CD8-positive, alpha-beta memory T cell (primary cell): ENCODE measurements at regions not wholly inside any gene's neighbourhood (a gene's known extent, or its start where the extent isn't known, plus 50 kb on each side); places are given as distances from the start of the nearest gene placed in this dataset.

Experiments
- CTCF ChIA-PET: fragments of 350-600 bp; sonication (Branson Sonifier 250); formaldehyde crosslinking; loops from one replicate; lab custom pipeline; 2021; ENCODE audit warnings: antibody characterized with exemption; lab: Charles Lee
- POLR2A ChIA-PET: fragments of 350-600 bp; sonication (Branson Sonifier 250); formaldehyde crosslinking; loops from one replicate; lab custom pipeline; 2021; ENCODE audit warnings: antibody characterized with exemption; lab: Charles Lee
- DNase-seq, 5 donors: peaks; one replicate each; pipeline versions ENCODE4 v3.0.0 to v3.0.0-alpha.2; 2020 to 2022; ENCODE audit warnings: mixed read lengths in 1 of 5
- H3K27ac ChIP-seq: one replicate; pipeline ENCODE4 v1.7.0; 2013; ENCODE audit warnings: low read depth, mild to moderate bottlenecking, low read length, moderate library complexity
- H3K27me3 ChIP-seq: 2 replicates; pipeline ENCODE4 v1.7.0; 2013; ENCODE audit warnings: low read length, mild to moderate bottlenecking; ENCODE audit not compliant: insufficient read depth, poor library complexity, severe bottlenecking
- H3K36me3 ChIP-seq: 2 replicates; pipeline ENCODE4 v1.7.0; 2013; ENCODE audit warnings: mild to moderate bottlenecking, low read length, moderate library complexity; ENCODE audit not compliant: insufficient read depth
- H3K4me1 ChIP-seq: 2 replicates; pipeline ENCODE4 v1.7.0; 2013; ENCODE audit warnings: mild to moderate bottlenecking, low read length, moderate library complexity; ENCODE audit not compliant: insufficient read depth
- H3K4me3 ChIP-seq: 2 replicates; pipeline ENCODE4 v1.7.0; 2013; ENCODE audit warnings: mild to moderate bottlenecking, low read length
- H3K9me3 ChIP-seq: 2 replicates; pipeline ENCODE4 v1.7.0; 2013; ENCODE audit warnings: mild to moderate bottlenecking, low read length
- H3K27ac Mint-ChIP-seq, 8 donors: one replicate each; pipeline ENCODE4 v1.8.0; 2020 to 2021; ENCODE audit warnings: mixed read lengths in 8 of 8, mild to moderate bottlenecking in 6 of 8, inconsistent platforms in 3 of 8, moderate library complexity in 3 of 8
- H3K27me3 Mint-ChIP-seq, 2 donors: one replicate each; pipeline ENCODE4 v1.8.0; 2020 to 2021; ENCODE audit warnings: mixed read lengths in 2 of 2, mild to moderate bottlenecking in 1 of 2, moderate library complexity in 1 of 2
- H3K36me3 Mint-ChIP-seq, 3 donors: one replicate each; pipeline ENCODE4 v1.8.0; 2020 to 2021; ENCODE audit warnings: mixed read lengths in 3 of 3, inconsistent platforms in 1 of 3, mild to moderate bottlenecking in 1 of 3
- H3K4me1 Mint-ChIP-seq, 3 donors: one replicate each; pipeline ENCODE4 v1.8.0; 2020 to 2021; ENCODE audit warnings: mixed read lengths in 3 of 3, inconsistent platforms in 1 of 3, mild to moderate bottlenecking in 1 of 3
- H3K4me3 Mint-ChIP-seq, 7 donors: one replicate each; pipeline ENCODE4 v1.8.0; 2020 to 2021; ENCODE audit warnings: mixed read lengths in 7 of 7, mild to moderate bottlenecking in 6 of 7, moderate library complexity in 4 of 7, inconsistent platforms in 2 of 7
- H3K9me3 Mint-ChIP-seq, 5 donors: one replicate each; pipeline ENCODE4 v1.8.0; 2020 to 2022; ENCODE audit warnings: mixed read lengths in 5 of 5, mild to moderate bottlenecking in 3 of 5, moderate library complexity in 2 of 5, inconsistent platforms in 1 of 5

- peaks cover 0 to 1% of the 10 kb centered on the region in 2 donors for H3K27me3 Mint-ChIP-seq
These were observed 309.7 kb upstream of the MTNR1B start for GRCh38 chr11:92659793-92660192.

DNA sequence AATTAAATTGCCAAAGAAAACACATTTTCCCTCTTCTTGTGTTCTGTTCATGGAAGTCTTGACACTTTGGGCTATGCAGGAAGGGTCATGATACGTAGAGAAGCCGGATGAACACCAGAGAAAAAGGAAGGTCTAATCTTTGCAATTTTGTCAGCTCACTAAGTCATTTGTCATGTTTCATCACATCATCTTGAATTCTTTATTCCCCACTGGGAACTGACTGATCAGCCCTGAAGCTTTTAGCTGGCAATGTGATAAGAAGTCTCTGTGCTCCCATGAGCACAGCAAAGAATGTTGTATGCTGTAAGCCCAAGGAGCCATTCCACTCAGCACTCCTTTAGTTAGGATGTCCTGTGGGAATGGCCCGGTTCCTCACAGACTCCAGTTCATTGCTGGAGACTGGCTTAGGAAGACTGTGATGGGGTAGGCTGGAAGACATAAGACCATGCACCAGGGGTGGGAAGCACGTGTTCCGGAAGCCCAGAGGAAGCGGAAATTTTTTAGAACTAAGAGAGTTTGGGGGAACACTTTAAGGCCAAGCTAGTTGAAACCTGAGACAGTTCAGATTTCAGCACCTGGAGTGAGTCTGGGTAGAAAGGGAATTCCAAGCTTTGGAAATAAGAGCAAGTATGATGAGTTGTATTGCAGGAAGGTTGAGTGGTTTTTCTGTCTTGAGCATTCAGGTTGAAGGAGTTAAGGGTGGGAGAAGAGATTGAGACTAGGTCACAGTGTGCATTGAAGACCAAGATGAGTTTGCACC lies 306.7 kb upstream of the MTNR1B start:
- H3K4me3 ChIP-seq, result no peak overlapping the region
- no peaks in the 10 kb centered on the region for H3K27me3 ChIP-seq
- no peak overlapping the region for H3K27ac ChIP-seq
- ChIA-PET CTCF (no interaction called here), POLR2A (no interaction called here)
- H3K36me3 ChIP-seq, result no peaks in the 10 kb centered on the region
- Mint-ChIP-seq H3K4me3 (no peak overlapping the region), H3K27ac (no peak overlapping the region), H3K36me3 (no peaks in the 10 kb centered on the region), H3K27me3 (peaks cover 0 to 1% of the 10 kb centered on the region in 2 donors), H3K4me1 (no peaks in the 10 kb centered on the region), H3K9me3 (peaks cover 0 to 5% (median 4%) of the 10 kb centered on the region in 5 donors)
- no peak for DNase-seq
- H3K4me1 ChIP-seq, result no peaks in the 10 kb centered on the region
- H3K9me3 ChIP-seq, result no peaks in the 10 kb centered on the region

More at GRCh38 chr11:92659793-92660192, 309.7 kb upstream of the MTNR1B start:
- H3K27me3 ChIP-seq, result no peaks in the 10 kb centered on the region
- H3K36me3 ChIP-seq, result no peaks in the 10 kb centered on the region
- no peaks in the 10 kb centered on the region for H3K9me3 ChIP-seq
- Mint-ChIP-seq H3K4me1 (no peaks in the 10 kb centered on the region), H3K36me3 (no peaks in the 10 kb centered on the region), H3K4me3 (no peak overlapping the region), H3K27ac (no peak overlapping the region), H3K9me3 (peaks cover 0 to 4% (median 2%) of the 10 kb centered on the region in 5 donors)
- POLR2A ChIA-PET, result no interaction called here
- H3K4me1 ChIP-seq, result no peaks in the 10 kb centered on the region
- CTCF ChIA-PET, result no interaction called here
- no peak overlapping the region for H3K27ac ChIP-seq
- H3K4me3 ChIP-seq, result no peak overlapping the region
- no peak for DNase-seq

DNA sequence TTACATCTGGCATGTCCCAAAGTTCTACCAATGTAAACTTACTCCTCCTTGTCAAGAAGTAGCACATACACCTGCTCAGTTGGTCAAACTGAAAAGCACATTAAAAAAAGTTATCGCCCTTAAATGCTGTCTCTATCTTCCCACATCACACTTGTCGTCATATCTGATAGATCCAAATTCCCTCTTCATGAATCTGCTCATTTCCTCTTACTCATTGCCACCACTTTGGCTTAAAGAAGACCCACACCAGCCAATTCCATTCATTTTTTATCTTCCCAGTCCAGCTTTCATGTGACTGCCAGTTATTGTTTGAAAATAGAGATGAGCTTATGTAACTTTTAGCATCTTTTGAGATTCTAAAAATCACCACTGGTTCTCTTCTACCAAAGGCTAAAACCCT lies 305.9 kb upstream of the MTNR1B start:
- POLR2A ChIA-PET, result no interaction called here
- no peak for DNase-seq
- no peaks in the 10 kb centered on the region for H3K36me3 Mint-ChIP-seq

GRCh38 chr11:92667486-92668152 lies 301.8 kb upstream of the MTNR1B start:
- Mint-ChIP-seq H3K4me1 (no peaks in the 10 kb centered on the region), H3K27me3 (peaks cover 0 to 3% of the 10 kb centered on the region in 2 donors), H3K9me3 (peaks cover 0 to 9% (median 2%) of the 10 kb centered on the region in 5 donors), H3K27ac (no peak overlapping the region), H3K36me3 (no peaks in the 10 kb centered on the region), H3K4me3 (no peak overlapping the region)
- no peaks in the 10 kb centered on the region for H3K9me3 ChIP-seq
- no peaks in the 10 kb centered on the region for H3K27me3 ChIP-seq
- no peak overlapping the region for H3K4me3 ChIP-seq
- no peaks in the 10 kb centered on the region for H3K36me3 ChIP-seq
- CTCF ChIA-PET, result no interaction called here
- H3K27ac ChIP-seq, result no peak overlapping the region
- POLR2A ChIA-PET, result no interaction called here
- H3K4me1 ChIP-seq, result no peaks in the 10 kb centered on the region
- DNase-seq, result no peak

More for the DNA sequence above, 305.9 kb upstream of the MTNR1B start:
- CTCF ChIA-PET, result no interaction called here
- Histone ChIP-seq H3K27ac (no peak overlapping the region), H3K4me3 (no peak overlapping the region), H3K9me3 (no peaks in the 10 kb centered on the region), H3K4me1 (no peaks in the 10 kb centered on the region), H3K36me3 (no peaks in the 10 kb centered on the region), H3K27me3 (no peaks in the 10 kb centered on the region)
- Mint-ChIP-seq H3K4me3 (no peak overlapping the region), H3K4me1 (no peaks in the 10 kb centered on the region), H3K27me3 (peaks cover 0 to 1% of the 10 kb centered on the region in 2 donors), H3K27ac (no peak overlapping the region), H3K9me3 (peaks cover 0 to 5% (median 4%) of the 10 kb centered on the region in 5 donors)

DNA sequence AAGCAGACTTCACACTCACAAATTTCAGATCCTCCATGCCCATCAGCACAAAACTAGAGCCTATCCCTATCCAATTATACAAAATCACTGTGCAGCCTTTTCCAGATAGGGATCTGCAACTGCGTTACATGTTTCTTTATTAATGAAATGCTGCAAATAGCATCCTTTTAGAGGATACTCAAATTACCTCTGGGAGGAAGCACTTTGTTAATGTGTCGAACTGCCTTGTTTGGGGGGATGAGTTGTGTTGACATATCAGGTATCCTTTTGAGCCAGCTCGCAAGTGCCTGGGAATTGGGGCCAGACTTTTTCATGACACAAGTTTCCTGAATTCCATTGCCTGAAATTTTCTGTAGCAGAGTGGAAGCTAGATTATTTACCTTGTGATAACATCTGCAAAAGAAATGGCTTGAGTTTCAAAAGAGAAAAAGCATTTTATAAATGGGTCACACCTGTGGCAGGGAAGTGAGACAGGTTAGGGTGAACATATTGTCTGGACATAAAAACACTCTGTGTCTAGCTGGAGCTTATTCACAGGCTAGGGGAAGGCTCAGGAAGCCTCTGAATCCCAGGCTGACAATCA lies 299.1 kb upstream of the MTNR1B start:
- no peaks in the 10 kb centered on the region for H3K9me3 ChIP-seq
- no peaks in the 10 kb centered on the region for H3K36me3 ChIP-seq
- Mint-ChIP-seq H3K27me3 (peaks cover 0 to 3% of the 10 kb centered on the region in 2 donors), H3K36me3 (no peaks in the 10 kb centered on the region), H3K9me3 (peaks cover 0 to 9% (median 2%) of the 10 kb centered on the region in 5 donors), H3K4me3 (no peak overlapping the region), H3K27ac (no peak overlapping the region), H3K4me1 (no peaks in the 10 kb centered on the region)
- no peak overlapping the region for H3K27ac ChIP-seq
- H3K4me1 ChIP-seq, result no peaks in the 10 kb centered on the region
- H3K27me3 ChIP-seq, result no peaks in the 10 kb centered on the region
- ChIA-PET CTCF (no interaction called here), POLR2A (no interaction called here)
- H3K4me3 ChIP-seq, result no peak overlapping the region
- no peak for DNase-seq

DNA sequence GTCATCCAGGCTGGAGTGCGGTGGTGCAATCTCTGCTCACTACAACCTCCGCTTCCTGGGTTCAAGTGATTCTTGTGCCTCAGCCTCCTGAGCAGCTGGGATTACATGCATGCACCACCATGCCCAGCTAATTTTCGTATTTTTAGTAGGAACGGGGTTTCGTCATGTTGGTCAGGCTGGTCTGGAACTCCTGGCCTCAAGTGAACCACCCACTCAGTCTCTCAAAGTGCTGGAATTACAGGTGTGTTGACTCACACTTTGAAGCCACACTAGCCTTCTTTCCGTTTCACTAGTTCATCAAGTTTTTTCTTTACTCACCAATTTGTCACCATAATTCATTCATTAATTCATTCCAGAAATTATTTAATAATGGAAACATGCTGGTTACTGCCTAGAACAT lies 298.4 kb upstream of the MTNR1B start:
- CTCF ChIA-PET, result no interaction called here
- no peaks in the 10 kb centered on the region for H3K4me1 ChIP-seq

DNA sequence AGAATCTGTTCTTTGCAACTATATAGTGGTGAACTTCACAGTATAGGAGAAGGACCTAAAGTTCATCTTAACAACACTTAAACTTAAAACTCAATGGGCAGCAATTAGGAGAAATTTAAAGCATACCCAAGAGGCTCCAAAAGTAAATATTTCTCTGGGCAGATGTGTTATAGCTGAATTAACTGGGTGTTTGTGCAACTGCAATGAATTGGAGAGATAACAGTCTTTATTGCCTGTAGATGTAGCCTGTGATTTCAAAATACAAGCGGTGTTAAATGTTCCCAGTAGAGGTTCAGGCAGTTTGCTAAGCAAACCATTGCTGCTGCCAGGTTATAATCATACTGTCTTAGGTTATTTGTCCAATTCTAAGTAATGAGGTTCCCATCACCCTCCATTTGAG lies 294.1 kb upstream of the MTNR1B start:
- DNase-seq, result no peak
- H3K36me3 ChIP-seq, result no peaks in the 10 kb centered on the region
- no peak overlapping the region for H3K27ac ChIP-seq
- no peak overlapping the region for H3K27ac Mint-ChIP-seq
- no peak overlapping the region for H3K4me3 Mint-ChIP-seq
- no peaks in the 10 kb centered on the region for H3K4me1 Mint-ChIP-seq
- H3K27me3 ChIP-seq, result no peaks in the 10 kb centered on the region
- ChIA-PET POLR2A (no interaction called here), CTCF (no interaction called here)
- H3K9me3 Mint-ChIP-seq, result peaks cover 2 to 7% (median 5%) of the 10 kb centered on the region in 5 donors
- H3K27me3 Mint-ChIP-seq, result peaks cover 0 to 3% of the 10 kb centered on the region in 2 donors
- H3K9me3 ChIP-seq, result no peaks in the 10 kb centered on the region
- H3K36me3 Mint-ChIP-seq, result no peaks in the 10 kb centered on the region
- no peak overlapping the region for H3K4me3 ChIP-seq
- no peaks in the 10 kb centered on the region for H3K4me1 ChIP-seq

More for the DNA sequence above, 298.4 kb upstream of the MTNR1B start:
- POLR2A ChIA-PET, result no interaction called here
- Mint-ChIP-seq H3K36me3 (no peaks in the 10 kb centered on the region), H3K4me3 (no peak overlapping the region), H3K27ac (no peak overlapping the region), H3K4me1 (no peaks in the 10 kb centered on the region), H3K9me3 (peaks cover 0 to 5% (median 2%) of the 10 kb centered on the region in 5 donors), H3K27me3 (peaks cover 0 to 3% of the 10 kb centered on the region in 2 donors)
- no peak overlapping the region for H3K4me3 ChIP-seq
- no peaks in the 10 kb centered on the region for H3K36me3 ChIP-seq
- no peak for DNase-seq
- H3K27me3 ChIP-seq, result no peaks in the 10 kb centered on the region
- H3K27ac ChIP-seq, result no peak overlapping the region
- H3K9me3 ChIP-seq, result no peaks in the 10 kb centered on the region

DNA sequence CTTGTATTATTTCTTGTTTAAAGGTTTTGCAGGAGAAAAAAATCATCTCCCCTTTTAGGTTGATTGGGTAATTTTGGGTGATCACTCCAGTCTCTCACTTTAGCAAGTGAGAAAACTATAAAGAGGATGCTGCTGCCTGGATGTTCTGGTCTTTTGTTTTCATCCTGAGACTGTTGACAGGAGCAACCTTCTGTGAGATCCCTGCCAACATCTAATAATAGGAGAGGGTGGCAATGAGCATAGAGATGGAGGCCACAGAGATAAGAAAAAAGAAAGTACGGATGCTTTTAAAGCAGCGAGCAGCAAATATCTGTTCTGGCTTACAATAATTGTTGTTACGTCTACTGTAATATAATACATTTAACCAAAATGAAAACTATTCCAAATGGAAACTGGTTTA lies 293.6 kb upstream of the MTNR1B start:
- no peak overlapping the region for H3K27ac Mint-ChIP-seq
- DNase-seq, result no peak
- H3K4me3 Mint-ChIP-seq, result no peak overlapping the region
- no peaks in the 10 kb centered on the region for H3K9me3 ChIP-seq
- H3K4me1 ChIP-seq, result no peaks in the 10 kb centered on the region
- no peak overlapping the region for H3K4me3 ChIP-seq
- peaks cover 2 to 9% (median 5%) of the 10 kb centered on the region in 5 donors for H3K9me3 Mint-ChIP-seq
- ChIA-PET CTCF (no interaction called here), POLR2A (no interaction called here)
- no peaks in the 10 kb centered on the region for H3K36me3 Mint-ChIP-seq
- H3K27me3 Mint-ChIP-seq, result peaks cover 0 to 3% of the 10 kb centered on the region in 2 donors
- H3K27ac ChIP-seq, result no peak overlapping the region
- no peaks in the 10 kb centered on the region for H3K27me3 ChIP-seq
- H3K36me3 ChIP-seq, result no peaks in the 10 kb centered on the region
- no peaks in the 10 kb centered on the region for H3K4me1 Mint-ChIP-seq
